ENCODE measurements at regions not wholly inside any gene's neighbourhood (a gene's known extent, or its start where the extent isn't known, plus 50 kb on each side); places are given as distances from the start of the nearest gene placed in this dataset.

GRCh38 chr1:88217386-88217785 is 466.7 kb upstream of the PKN2 start:
- no peak for TF ChIP-seq POLR2A (IDR thresholded peaks at IDR 0.05; ENCODE audit: low read length)
- no peak for TF ChIP-seq GATA1 (IDR thresholded peaks at IDR 0.05; ENCODE audit: low read depth, low read length)

All from erythroblast (primary cell).